Loucy (cell line): ENCODE measurements at regions not wholly inside any gene's neighbourhood (a gene's known extent, or its start where the extent isn't known, plus 50 kb on each side); places are given as distances from the start of the nearest gene placed in this dataset.

Source experiments
- H2AFZ ChIP-seq: fragments of 200-600 bp; sonication (generic); 2 replicates; pipeline ENCODE4 v1.6.0; 2016; ENCODE audit warnings: antibody characterized with exemption, mild to moderate bottlenecking, low read length, moderate library complexity
- H3F3A ChIP-seq: fragments of 200-600 bp; 2 replicates; pipeline ENCODE4 v1.6.0; 2016; ENCODE audit warnings: antibody characterized with exemption, low read depth, mild to moderate bottlenecking
- H3K27me3 ChIP-seq: fragments of 200-600 bp; sonication (generic); 2 replicates; pipeline ENCODE4 v1.6.1; 2014; ENCODE audit warnings: low read length, mild to moderate bottlenecking; ENCODE audit not compliant: insufficient read depth, poor library complexity, severe bottlenecking
- H3K36me3 ChIP-seq: fragments of 200-600 bp; sonication (generic); 2 replicates; pipeline ENCODE4 v1.6.1; 2016; ENCODE audit warnings: low read length; ENCODE audit not compliant: insufficient read depth
- H3K4me1 ChIP-seq: fragments of 200-600 bp; sonication (generic); 2 replicates; pipeline ENCODE4 v1.5.1; 2014; ENCODE audit warnings: low read length, mild to moderate bottlenecking; ENCODE audit not compliant: insufficient read depth, poor library complexity, severe bottlenecking
- H3K4me2 ChIP-seq: fragments of 200-600 bp; sonication (generic); 2 replicates; pipeline ENCODE4 v1.6.0; 2014; ENCODE audit warnings: antibody characterized with exemption, low read length, low read depth, mild to moderate bottlenecking; ENCODE audit not compliant: poor library complexity, severe bottlenecking
- H3K4me3 ChIP-seq: fragments of 200-600 bp; sonication (generic); 2 replicates; pipeline ENCODE4 v1.5.1; 2014; ENCODE audit warnings: low read length, mild to moderate bottlenecking, mixed read lengths; ENCODE audit not compliant: poor library complexity, severe bottlenecking
- H3K79me2 ChIP-seq: fragments of 200-600 bp; sonication (generic); 2 replicates; pipeline ENCODE4 v1.6.1; 2014; ENCODE audit warnings: low read length; ENCODE audit not compliant: insufficient read depth
- H3K9ac ChIP-seq: fragments of 200-600 bp; sonication (generic); 2 replicates; pipeline ENCODE4 v1.6.0; 2014; ENCODE audit warnings: mild to moderate bottlenecking, low read depth, low read length, moderate library complexity; ENCODE audit not compliant: poor library complexity, severe bottlenecking
- H3K9me2 ChIP-seq: fragments of 200-600 bp; sonication (generic); replicated peaks from 2 replicates; pipeline ENCODE4 v1.6.1; 2016; ENCODE audit warnings: low read depth, low read length, mixed read lengths
- H3K9me3 ChIP-seq: fragments of 200-600 bp; sonication (generic); 2 replicates; pipeline ENCODE4 v1.6.1; 2014; ENCODE audit warnings: mild to moderate bottlenecking, antibody characterized with exemption, low read length, low read depth; ENCODE audit not compliant: insufficient read depth
- H4K20me1 ChIP-seq: fragments of 200-600 bp; sonication (generic); 2 replicates; pipeline ENCODE4 v1.6.0; 2014; ENCODE audit warnings: antibody characterized with exemption, low read length, mild to moderate bottlenecking; ENCODE audit not compliant: insufficient read depth, poor library complexity, severe bottlenecking
- CTCF ChIP-seq: fragments of 200-600 bp; sonication (generic); conservative IDR thresholded peaks from 2 replicates; pipeline ENCODE4 v1.5.1; 2014; ENCODE audit warnings: mild to moderate bottlenecking, antibody characterized with exemption, low read length
- EZH2phosphoT487 ChIP-seq: fragments of 200-600 bp; IDR thresholded peaks from 2 replicates; pipeline ENCODE4 v1.6.1; 2018; ENCODE audit warnings: antibody characterized with exemption, mild to moderate bottlenecking, moderate library complexity, borderline replicate concordance

- Histone ChIP-seq H3K4me2 (no peak overlapping the region), H3K4me1 (no peaks in the 10 kb centered on the region), H3F3A (no peaks in the 10 kb centered on the region), H3K36me3 (no peaks in the 10 kb centered on the region), H3K9ac (no peak overlapping the region), H3K27me3 (no peaks in the 10 kb centered on the region), H2AFZ (no peak overlapping the region), H3K4me3 (no peak overlapping the region), H3K9me3 (no peaks in the 10 kb centered on the region), H3K9me2 (no peaks in the 10 kb centered on the region), H3K79me2 (no peaks in the 10 kb centered on the region), H4K20me1 (no peaks in the 10 kb centered on the region)
- TF ChIP-seq CTCF (no peak), EZH2phosphoT487 (no peak)
These were observed 162.3 kb downstream of the IRF8 start for GRCh38 chr16:86061318-86061695.

GRCh38 chr16:86061721-86062120 lies 162.8 kb downstream of the IRF8 start:
- Histone ChIP-seq H2AFZ (no peak overlapping the region), H3K79me2 (no peaks in the 10 kb centered on the region), H3K4me3 (no peak overlapping the region), H3K4me2 (no peak overlapping the region), H3K9me3 (no peaks in the 10 kb centered on the region), H3K9ac (no peak overlapping the region), H4K20me1 (no peaks in the 10 kb centered on the region), H3F3A (no peaks in the 10 kb centered on the region), H3K36me3 (no peaks in the 10 kb centered on the region), H3K4me1 (no peaks in the 10 kb centered on the region), H3K9me2 (no peaks in the 10 kb centered on the region), H3K27me3 (no peaks in the 10 kb centered on the region)
- no peak for TF ChIP-seq EZH2phosphoT487
- no peak for TF ChIP-seq CTCF

GRCh38 chr16:86062271-86062965 lies 163.5 kb downstream of the IRF8 start:
- Histone ChIP-seq H3K4me2 (no peak overlapping the region), H3F3A (no peaks in the 10 kb centered on the region), H3K27me3 (no peaks in the 10 kb centered on the region), H3K36me3 (no peaks in the 10 kb centered on the region), H3K9me3 (no peaks in the 10 kb centered on the region), H2AFZ (no peak overlapping the region), H3K4me3 (no peak overlapping the region), H3K9me2 (no peaks in the 10 kb centered on the region), H3K4me1 (no peaks in the 10 kb centered on the region), H3K79me2 (no peaks in the 10 kb centered on the region), H3K9ac (no peak overlapping the region), H4K20me1 (no peaks in the 10 kb centered on the region)
- no peak for TF ChIP-seq EZH2phosphoT487
- no peak for TF ChIP-seq CTCF
